Loucy (cell line): ENCODE measurements at regions not wholly inside any gene's neighbourhood (a gene's known extent, or its start where the extent isn't known, plus 50 kb on each side); places are given as distances from the start of the nearest gene placed in this dataset.
"Not testable (repeated sequence)": the region's sequence is repeated elsewhere in the genome, so short reads cannot be mapped to it uniquely, and the experiment has no call there.

ENCODE experiments used
- EZH2phosphoT487 ChIP-seq: fragments of 200-600 bp; IDR thresholded peaks from 2 replicates; pipeline ENCODE4 v1.6.1; 2018; ENCODE audit warnings: antibody characterized with exemption, mild to moderate bottlenecking, moderate library complexity, borderline replicate concordance
- TF ChIP-seq, protein P1 (sequence below): fragments of 200-600 bp; sonication (generic); conservative IDR thresholded peaks from 2 replicates; pipeline ENCODE4 v1.5.1; 2014; ENCODE audit warnings: mild to moderate bottlenecking, antibody characterized with exemption, low read length

DNA sequence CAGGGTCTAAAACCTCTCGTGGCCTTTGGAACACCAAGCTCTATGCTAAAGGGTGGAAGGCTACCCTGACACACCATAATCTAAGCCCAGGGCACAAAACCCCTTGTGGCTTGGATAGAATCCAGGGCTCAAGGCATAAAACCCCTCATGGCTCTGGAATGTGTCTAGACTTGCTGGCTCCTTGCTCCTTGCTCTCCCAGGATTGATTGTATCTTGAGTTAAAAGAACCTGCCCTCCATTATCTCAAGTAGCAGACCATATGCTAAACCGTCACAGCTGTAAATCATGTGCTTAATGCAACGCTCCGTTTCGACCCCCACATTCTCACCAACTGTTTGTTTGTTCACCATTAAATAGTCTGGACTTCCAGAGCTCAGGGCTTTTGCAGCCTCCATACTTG, 287.4 kb upstream of the CNTN5 start:
- TF ChIP-seq, protein P1, sequence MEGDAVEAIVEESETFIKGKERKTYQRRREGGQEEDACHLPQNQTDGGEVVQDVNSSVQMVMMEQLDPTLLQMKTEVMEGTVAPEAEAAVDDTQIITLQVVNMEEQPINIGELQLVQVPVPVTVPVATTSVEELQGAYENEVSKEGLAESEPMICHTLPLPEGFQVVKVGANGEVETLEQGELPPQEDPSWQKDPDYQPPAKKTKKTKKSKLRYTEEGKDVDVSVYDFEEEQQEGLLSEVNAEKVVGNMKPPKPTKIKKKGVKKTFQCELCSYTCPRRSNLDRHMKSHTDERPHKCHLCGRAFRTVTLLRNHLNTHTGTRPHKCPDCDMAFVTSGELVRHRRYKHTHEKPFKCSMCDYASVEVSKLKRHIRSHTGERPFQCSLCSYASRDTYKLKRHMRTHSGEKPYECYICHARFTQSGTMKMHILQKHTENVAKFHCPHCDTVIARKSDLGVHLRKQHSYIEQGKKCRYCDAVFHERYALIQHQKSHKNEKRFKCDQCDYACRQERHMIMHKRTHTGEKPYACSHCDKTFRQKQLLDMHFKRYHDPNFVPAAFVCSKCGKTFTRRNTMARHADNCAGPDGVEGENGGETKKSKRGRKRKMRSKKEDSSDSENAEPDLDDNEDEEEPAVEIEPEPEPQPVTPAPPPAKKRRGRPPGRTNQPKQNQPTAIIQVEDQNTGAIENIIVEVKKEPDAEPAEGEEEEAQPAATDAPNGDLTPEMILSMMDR = not testable (repeated sequence)
- TF ChIP-seq EZH2phosphoT487 = not testable (repeated sequence)
